ENCODE measurements at regions not wholly inside any gene's neighbourhood (a gene's known extent, or its start where the extent isn't known, plus 50 kb on each side); places are given as distances from the start of the nearest gene placed in this dataset.

DNA sequence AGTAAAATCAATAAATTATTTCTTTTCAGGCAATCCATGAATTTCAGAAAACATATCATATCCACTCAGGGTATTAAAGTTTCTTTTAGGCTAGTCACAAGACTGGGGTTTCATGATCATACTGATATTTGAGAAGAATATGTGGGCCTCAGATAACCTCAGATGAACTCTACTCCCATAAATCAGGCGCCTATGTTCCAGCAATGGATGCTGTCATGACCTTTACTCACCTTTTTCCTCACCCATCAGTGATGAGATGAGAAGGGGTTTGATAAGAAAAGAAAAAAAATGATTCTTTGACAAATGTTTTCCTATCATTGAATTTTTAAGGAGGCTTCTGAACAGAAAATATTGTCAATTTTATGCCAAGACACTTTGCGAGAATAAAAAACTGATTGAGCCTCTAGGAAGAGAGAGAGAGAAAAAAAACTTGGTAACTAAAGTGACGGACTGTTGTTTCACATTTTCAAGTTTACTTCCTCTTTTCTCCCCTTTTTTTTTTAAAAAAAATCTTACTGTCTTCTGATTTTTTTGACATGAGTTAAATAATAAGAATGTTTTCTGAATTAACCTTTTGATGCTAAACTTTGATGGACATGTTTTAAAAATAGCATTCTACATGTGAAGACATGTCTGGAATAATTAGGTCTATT, 309.1 kb upstream of the MAP2 start:
- TF ChIP-seq, protein P1, sequence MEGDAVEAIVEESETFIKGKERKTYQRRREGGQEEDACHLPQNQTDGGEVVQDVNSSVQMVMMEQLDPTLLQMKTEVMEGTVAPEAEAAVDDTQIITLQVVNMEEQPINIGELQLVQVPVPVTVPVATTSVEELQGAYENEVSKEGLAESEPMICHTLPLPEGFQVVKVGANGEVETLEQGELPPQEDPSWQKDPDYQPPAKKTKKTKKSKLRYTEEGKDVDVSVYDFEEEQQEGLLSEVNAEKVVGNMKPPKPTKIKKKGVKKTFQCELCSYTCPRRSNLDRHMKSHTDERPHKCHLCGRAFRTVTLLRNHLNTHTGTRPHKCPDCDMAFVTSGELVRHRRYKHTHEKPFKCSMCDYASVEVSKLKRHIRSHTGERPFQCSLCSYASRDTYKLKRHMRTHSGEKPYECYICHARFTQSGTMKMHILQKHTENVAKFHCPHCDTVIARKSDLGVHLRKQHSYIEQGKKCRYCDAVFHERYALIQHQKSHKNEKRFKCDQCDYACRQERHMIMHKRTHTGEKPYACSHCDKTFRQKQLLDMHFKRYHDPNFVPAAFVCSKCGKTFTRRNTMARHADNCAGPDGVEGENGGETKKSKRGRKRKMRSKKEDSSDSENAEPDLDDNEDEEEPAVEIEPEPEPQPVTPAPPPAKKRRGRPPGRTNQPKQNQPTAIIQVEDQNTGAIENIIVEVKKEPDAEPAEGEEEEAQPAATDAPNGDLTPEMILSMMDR (IDR thresholded peaks at IDR 0.05): no peak
- TF ChIP-seq POLR2AphosphoS5 (IDR thresholded peaks at IDR 0.05): no peak
- no peak for TF ChIP-seq EP300 (IDR thresholded peaks at IDR 0.05)
- no peak for TF ChIP-seq POLR2A (IDR thresholded peaks at IDR 0.05)
